EH (cell line): ENCODE measurements at regions not wholly inside any gene's neighbourhood (a gene's known extent, or its start where the extent isn't known, plus 50 kb on each side); places are given as distances from the start of the nearest gene placed in this dataset.

Experiments used
- DNase-seq: peaks from one replicate; pipeline ENCODE4 v3.0.0-alpha.2; 2015; ENCODE audit warnings: low read depth

- DNase-seq, result no peak
These were observed 51.8 kb upstream of the CCDC54 start for GRCh38 chr3:107325446-107325845.
